Fibroblast of lung (primary cell): ENCODE measurements at regions not wholly inside any gene's neighbourhood (a gene's known extent, or its start where the extent isn't known, plus 50 kb on each side); places are given as distances from the start of the nearest gene placed in this dataset.

Experiments
- DNase-seq, 2 donors: peaks; one replicate each; pipeline versions ENCODE4 v3.0.0 to v3.0.0-alpha.2; 2010; ENCODE audit warnings: low read depth in 2 of 2
- H2AFZ ChIP-seq: 2 replicates; pipeline ENCODE4 v1.5.1; 2012; ENCODE audit warnings: low read length, control low read depth, inconsistent platforms
- H3K27ac ChIP-seq: 2 replicates; pipeline ENCODE4 v1.5.1; 2011; ENCODE audit warnings: low read length, control low read depth; ENCODE audit not compliant: insufficient read depth
- H3K27me3 ChIP-seq: 2 replicates; pipeline ENCODE4 v1.5.1; 2011; ENCODE audit warnings: mild to moderate bottlenecking, low read length; ENCODE audit not compliant: control insufficient read depth, insufficient read depth
- H3K36me3 ChIP-seq: 2 replicates; pipeline ENCODE4 v1.5.1; 2011; ENCODE audit warnings: low read length; ENCODE audit not compliant: control insufficient read depth, insufficient read depth
- H3K4me1 ChIP-seq: 2 replicates; pipeline ENCODE4 v1.5.1; 2011; ENCODE audit warnings: low read length; ENCODE audit not compliant: control insufficient read depth, insufficient read depth; ENCODE audit errors: extremely low read depth
- H3K4me2 ChIP-seq: 2 replicates; pipeline ENCODE4 v1.5.1; 2011; ENCODE audit warnings: low read length, control low read depth; ENCODE audit not compliant: insufficient read depth; ENCODE audit errors: extremely low read depth
- H3K4me3 ChIP-seq, 4 experiments: fragments of 200-600 bp in 1 of 4; sonication (generic) in 1 of 4; replicated peaks in 1 of 4; 2 replicates each; pipeline ENCODE4 v1.5.1; 2011 to 2016; ENCODE audit warnings: low read length in 4 of 4, low read depth in 3 of 4, mild to moderate bottlenecking in 3 of 4, control low read depth in 2 of 4, inconsistent platforms in 1 of 4, mixed read lengths in 1 of 4; ENCODE audit not compliant: insufficient read depth in 1 of 4; ENCODE audit errors: control extremely low read depth in 1 of 4
- H3K79me2 ChIP-seq: 2 replicates; pipeline ENCODE4 v1.5.1; 2012; ENCODE audit warnings: mild to moderate bottlenecking, low read length, inconsistent platforms; ENCODE audit not compliant: control insufficient read depth, insufficient read depth
- H3K9ac ChIP-seq: 2 replicates; pipeline ENCODE4 v1.5.1; 2011; ENCODE audit warnings: mild to moderate bottlenecking, low read length, control low read depth; ENCODE audit not compliant: insufficient read depth
- H3K9me3 ChIP-seq: 2 replicates; pipeline ENCODE4 v1.5.1; 2012; ENCODE audit warnings: low read depth, low read length; ENCODE audit not compliant: control insufficient read depth, insufficient read depth
- H4K20me1 ChIP-seq: 2 replicates; pipeline ENCODE4 v1.5.1; 2011; ENCODE audit warnings: low read length; ENCODE audit not compliant: control insufficient read depth, insufficient read depth; ENCODE audit errors: extremely low read depth
- CTCF ChIP-seq, 2 donors: IDR thresholded peaks in 1 of 2; conservative IDR thresholded peaks in 1 of 2; 1 replicate in 1 of 2; 2 replicates in 1 of 2; pipeline ENCODE4 v1.5.1; 2011 to 2012; ENCODE audit warnings: low read length in 2 of 2, control low read depth in 1 of 2, inconsistent platforms in 1 of 2, low read depth in 1 of 2, mild to moderate bottlenecking in 1 of 2
- EZH2 ChIP-seq: IDR thresholded peaks from 2 replicates; pipeline ENCODE4 v1.5.1; 2012; ENCODE audit warnings: low read length, control low read depth, mild to moderate bottlenecking; ENCODE audit errors: missing control alignments

DNA sequence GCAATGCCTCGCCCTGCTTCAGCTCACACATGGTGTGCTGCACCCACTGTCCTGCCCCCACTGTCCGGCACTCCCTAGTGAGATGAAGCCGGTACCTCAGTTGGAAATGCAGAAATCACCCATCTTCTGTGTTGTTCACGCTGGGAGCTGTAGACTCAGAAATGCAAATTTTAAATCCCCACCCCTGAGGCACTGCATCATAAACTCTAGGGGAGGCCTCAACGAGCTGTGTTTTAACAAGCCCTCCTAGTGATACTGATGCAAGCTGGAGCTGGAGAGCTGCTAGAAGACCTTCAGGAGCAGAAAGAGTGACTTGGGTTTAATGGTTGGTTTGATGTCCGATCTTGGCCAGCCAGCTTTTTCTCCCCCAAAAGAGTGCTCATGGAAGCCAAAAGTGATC, 146.0 kb upstream of the MAST4 start:
- DNase-seq = no peak
- TF ChIP-seq EZH2 = no peak
- TF ChIP-seq CTCF (conservative IDR thresholded peaks at IDR 0.05 in 1 of 2, IDR thresholded peaks at IDR 0.05 in 1 of 2; ENCODE audit: low read depth in 1 of 2, low read length in 2 of 2) = no peak
- no peak overlapping the region for H3K4me2 ChIP-seq
- H2AFZ ChIP-seq = no peak overlapping the region
- H3K4me1 ChIP-seq = peaks cover 3% of the 10 kb centered on the region
- no peaks in the 10 kb centered on the region for H3K79me2 ChIP-seq
- H3K9me3 ChIP-seq = no peaks in the 10 kb centered on the region
- no peak overlapping the region for H3K4me3 ChIP-seq
- no peaks in the 10 kb centered on the region for H3K27me3 ChIP-seq
- no peak overlapping the region for H3K27ac ChIP-seq
- H4K20me1 ChIP-seq = no peaks in the 10 kb centered on the region
- H3K9ac ChIP-seq = no peak overlapping the region
- no peaks in the 10 kb centered on the region for H3K36me3 ChIP-seq

DNA sequence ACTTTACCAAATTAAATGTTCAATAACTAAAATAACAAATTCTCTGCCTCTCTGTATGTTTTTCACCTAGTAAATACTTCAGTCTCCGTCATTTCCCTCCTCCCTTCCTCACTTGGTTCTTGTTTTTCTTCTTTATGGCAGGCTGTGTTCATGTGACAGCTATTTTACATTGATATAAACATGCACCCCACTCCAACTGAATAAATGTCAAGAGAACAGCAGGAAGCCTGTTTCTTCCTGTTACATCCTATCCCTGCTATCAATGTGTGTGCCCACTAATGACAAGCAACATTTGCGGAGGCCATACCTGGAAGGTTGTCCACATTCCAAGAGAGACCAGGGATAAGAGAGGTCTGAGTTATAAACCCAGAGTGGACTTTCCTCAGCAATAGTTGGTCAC, 145.2 kb upstream of the MAST4 start:
- H3K79me2 ChIP-seq = no peaks in the 10 kb centered on the region
- no peaks in the 10 kb centered on the region for H3K9me3 ChIP-seq
- H3K9ac ChIP-seq = no peak overlapping the region
- H3K27ac ChIP-seq = no peak overlapping the region
- H3K27me3 ChIP-seq = no peaks in the 10 kb centered on the region
- no peak for DNase-seq
- H3K36me3 ChIP-seq = no peaks in the 10 kb centered on the region
- no peak overlapping the region for H3K4me3 ChIP-seq
- no peak overlapping the region for H2AFZ ChIP-seq
- no peak overlapping the region for H3K4me2 ChIP-seq
- no peaks in the 10 kb centered on the region for H4K20me1 ChIP-seq
- TF ChIP-seq EZH2 = no peak
- TF ChIP-seq CTCF (conservative IDR thresholded peaks at IDR 0.05 in 1 of 2, IDR thresholded peaks at IDR 0.05 in 1 of 2; ENCODE audit: low read depth in 1 of 2, low read length in 2 of 2) = no peak
- peaks cover 3% of the 10 kb centered on the region for H3K4me1 ChIP-seq

DNA sequence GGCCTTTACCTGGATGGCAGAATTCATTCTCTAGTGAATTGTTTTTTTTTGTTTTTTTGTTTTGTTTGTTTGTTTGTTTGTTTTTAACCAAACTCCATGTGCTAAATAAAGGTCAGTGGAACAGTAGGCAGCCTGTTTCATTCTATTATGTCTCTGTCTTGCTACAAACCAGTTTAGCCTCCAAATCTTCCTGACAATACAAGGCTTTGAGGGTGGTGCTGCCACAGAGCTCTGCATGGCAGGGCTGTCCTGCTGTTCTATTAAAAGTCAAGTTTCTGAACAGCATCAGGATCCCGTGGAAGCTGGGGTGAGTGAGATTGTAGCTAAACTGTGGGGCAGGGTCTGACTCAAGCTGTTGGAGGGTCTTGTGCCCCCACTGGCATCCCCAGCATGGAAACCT, 144.1 kb upstream of the MAST4 start:
- Histone ChIP-seq H3K9ac (no peak overlapping the region), H2AFZ (no peak overlapping the region), H3K79me2 (no peaks in the 10 kb centered on the region), H3K4me2 (no peak overlapping the region), H3K27me3 (no peaks in the 10 kb centered on the region), H3K9me3 (no peaks in the 10 kb centered on the region), H3K4me1 (peaks cover 3% of the 10 kb centered on the region), H3K4me3 (no peak overlapping the region), H3K27ac (no peak overlapping the region), H4K20me1 (no peaks in the 10 kb centered on the region), H3K36me3 (no peaks in the 10 kb centered on the region)
- no peak for DNase-seq
- TF ChIP-seq CTCF (conservative IDR thresholded peaks at IDR 0.05 in 1 of 2, IDR thresholded peaks at IDR 0.05 in 1 of 2; ENCODE audit: low read depth in 1 of 2, low read length in 2 of 2) = no peak
